ENCODE measurements at regions not wholly inside any gene's neighbourhood (a gene's known extent, or its start where the extent isn't known, plus 50 kb on each side); places are given as distances from the start of the nearest gene placed in this dataset.

- no peak for DNase-seq (ENCODE audit: low spot score)
Observed at GRCh38 chr14:98889836-98890185, 382.2 kb downstream of the BCL11B start.

DNA sequence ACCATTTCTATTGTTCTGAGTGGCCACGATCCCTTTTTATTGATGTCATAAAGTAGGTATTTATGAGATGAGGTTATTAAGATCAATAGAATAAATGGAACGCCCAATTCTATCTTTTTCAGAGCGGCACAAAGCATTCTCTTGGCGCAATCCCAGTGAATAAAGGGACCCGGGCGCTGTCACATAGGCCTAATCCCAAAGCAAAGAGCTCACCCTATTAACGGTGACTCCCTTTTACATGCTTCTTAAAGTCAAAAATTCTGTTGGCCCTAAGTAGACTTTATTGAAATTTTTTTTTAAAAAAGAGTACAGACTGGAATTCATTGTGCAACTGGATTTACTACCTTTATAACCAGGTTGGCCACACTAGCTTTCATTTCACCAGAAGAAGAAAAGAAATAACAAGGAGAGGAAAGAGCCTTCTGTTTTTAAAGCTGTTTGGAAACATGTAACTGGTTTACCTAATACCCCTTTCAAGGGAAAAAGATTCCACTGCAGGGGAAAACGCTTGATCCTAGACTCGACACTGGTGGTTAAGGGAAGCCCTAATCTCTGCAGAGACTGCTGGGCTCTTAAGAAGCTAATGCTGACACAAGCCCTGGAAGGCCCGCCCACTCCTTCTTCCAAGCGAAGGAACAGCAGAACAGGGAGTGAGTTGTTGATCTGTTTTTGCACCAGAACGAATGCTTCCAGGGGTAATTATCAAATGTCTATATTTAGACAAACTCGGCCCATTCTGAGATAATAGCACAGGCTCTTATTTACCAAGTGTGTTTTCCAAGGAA is 381.2 kb downstream of the BCL11B start:
- no peak for DNase-seq (ENCODE audit: low spot score)

DNA sequence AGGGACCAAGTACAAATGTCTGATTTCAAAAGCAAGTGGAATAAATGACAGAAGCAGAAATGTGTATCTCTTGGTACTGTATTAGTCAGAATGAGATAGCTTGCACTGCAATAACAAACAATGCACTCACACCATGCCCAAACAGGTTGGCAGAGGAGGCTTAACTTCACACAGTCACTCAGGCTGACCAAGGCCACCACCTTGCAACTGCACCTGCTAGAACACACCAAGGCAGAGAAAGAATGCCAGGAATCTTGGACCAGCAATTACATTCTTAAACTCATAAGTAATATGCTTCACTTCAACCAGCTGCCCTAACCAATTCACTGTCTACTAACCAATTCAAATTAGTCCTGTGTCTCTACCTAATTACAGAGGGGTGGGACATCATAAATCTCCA is 378.3 kb downstream of the BCL11B start:
- DNase-seq (ENCODE audit: low spot score) = no peak

DNA sequence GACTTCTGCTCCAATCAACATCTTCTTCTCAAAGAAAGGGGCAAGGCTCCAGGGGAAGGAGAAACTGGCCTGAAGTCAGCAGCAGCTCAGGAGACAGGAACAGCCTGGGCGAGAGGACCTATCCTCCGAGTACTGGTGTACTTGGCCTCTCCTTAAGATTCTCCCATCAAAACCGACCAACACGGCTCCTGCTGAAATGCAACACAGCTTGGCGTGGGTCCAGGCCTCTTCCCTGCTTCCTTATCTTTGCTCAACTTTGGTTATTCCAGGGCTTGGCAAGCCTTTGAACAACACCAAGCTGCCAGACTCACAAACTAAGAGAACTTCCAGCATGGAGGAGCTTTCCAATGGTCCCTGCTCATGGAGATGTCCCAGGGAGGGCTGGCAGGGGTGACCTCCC is 377.4 kb downstream of the BCL11B start:
- no peak for DNase-seq (ENCODE audit: low spot score)

GRCh38 chr14:98896449-98896848 is 375.5 kb downstream of the BCL11B start:
- DNase-seq (ENCODE audit: low spot score) = no peak

DNA sequence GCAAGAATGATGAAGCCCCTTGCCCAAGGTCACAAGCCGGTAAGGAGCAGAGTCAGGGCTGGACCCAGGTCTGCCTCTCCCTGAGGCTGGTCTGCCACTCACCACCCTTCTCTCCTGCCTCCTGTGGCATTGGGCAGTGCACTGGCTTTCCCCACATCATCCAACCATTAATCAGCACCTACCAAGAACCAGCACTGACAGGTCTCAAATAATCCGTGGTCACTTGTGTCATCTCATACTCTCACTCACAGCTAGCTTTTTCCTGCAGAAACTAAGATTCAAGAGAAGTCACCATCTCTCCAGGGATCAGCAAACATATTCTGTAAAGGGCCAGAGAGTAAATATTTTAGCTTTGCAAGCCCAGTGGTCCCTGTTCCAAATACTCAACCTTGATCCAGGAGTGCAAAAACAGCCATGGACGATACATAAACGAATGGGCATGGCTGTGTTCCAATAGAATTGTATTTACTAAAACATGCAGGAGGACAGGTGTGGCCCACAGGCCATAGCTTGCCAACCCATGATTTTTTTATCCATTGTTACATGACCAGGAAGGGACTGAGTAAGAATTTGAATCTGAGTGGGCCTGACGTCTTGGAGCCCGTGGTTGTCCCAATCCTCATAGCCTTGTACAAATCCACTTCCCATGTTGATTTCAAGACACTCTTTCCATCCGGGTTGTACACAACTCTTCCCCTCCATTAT is 374.2 kb downstream of the BCL11B start:
- DNase-seq (ENCODE audit: low spot score) = no peak

DNA sequence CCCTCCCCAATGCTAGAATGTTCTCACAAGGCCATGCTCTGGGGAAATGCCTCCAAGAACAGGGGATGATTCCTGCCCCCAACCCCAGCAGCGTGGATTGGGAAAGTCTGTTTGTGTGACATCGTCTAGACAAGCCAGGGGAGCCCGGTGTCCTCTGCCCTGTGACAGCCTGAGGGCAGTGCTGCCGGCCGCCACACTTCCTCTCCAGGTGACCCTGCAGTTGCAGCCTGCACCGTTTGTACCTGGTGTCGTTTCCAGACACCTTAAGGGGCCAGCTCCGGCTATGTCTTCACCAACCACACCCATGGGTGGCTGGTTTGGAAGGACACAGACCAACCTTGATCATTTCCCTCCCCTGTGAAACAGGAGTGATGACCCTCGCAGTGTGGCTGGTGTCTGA is 372.6 kb downstream of the BCL11B start:
- no peak for DNase-seq (ENCODE audit: low spot score)

DNA sequence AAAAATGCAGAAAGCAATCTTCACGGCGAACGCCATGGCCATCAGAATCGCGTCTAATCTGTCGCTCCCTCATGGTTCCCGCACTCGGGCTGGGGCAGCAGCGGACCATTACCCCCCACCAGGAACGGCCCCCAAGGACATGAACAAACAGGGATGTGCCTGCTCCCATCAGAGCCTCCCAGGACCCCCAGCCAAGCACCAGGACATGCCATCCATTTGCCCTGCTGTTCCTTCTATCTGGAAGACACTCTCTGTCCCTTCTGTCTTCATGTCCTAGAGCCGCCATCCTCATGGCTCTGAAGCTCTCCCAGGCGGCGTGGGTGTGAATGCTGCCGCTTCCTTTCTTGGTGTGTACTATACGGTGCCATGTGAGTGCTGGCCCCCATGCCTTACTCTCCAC is 371.8 kb downstream of the BCL11B start:
- DNase-seq (ENCODE audit: low spot score) = no peak

DNA sequence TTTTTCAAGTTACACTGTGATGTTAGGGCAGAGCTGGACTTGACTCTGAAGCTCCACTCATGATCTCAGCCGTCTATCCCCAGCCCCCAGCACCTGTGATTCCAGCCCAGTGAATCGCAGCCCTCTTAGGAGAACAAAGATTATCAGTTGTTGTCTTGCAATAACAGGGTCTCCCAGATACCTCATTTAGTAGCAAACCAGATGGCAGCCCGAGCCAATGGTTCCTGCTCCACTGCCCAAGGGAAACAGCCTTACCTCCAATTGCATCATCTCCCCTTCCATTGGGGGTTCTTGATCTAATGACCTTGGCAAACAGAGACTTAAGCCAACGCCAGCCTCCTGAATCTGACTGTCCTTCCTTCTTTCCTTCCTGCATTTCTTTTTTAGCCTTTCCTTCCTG is 371.2 kb downstream of the BCL11B start:
- no peak for DNase-seq (ENCODE audit: low spot score)

DNA sequence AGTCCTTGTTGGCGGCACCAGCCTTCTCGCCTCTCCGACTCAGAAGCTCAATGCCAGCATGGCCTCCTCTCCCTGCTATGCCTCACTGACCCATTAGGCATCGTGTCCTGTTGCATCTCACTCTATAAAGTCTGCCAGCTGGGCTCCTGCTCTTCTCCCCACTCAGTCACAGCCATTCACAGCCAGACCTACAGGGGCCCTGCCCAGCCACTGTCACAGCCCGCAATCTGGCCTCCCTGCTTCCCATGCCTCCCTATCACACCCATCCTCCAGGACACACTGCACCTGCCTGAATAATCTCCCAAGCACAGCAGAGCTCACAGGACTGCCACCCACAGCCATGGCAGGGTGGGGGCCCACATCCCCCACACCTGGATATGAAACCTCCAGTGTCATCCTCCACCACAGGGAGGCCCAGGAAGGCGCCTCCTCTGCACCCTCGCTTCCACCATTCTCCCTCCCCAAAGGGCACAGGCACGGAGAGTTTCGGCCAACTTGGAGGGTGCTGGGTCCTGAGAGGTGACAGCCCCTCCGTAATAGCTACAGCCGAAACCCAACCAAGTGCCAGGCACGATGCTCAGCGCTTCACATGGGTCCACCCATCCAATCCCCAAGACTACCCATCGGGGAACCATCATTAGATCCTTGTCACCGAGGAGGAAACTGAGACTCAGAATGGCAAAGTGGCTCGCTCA is 370.3 kb downstream of the BCL11B start:
- no peak for DNase-seq (ENCODE audit: low spot score)

GRCh38 chr14:98903371-98903770 is 368.6 kb downstream of the BCL11B start:
- no peak for DNase-seq (ENCODE audit: low spot score)

- DNase-seq (ENCODE audit: low spot score) = no peak
Observed at GRCh38 chr14:98904677-98905076, 367.3 kb downstream of the BCL11B start.

DNA sequence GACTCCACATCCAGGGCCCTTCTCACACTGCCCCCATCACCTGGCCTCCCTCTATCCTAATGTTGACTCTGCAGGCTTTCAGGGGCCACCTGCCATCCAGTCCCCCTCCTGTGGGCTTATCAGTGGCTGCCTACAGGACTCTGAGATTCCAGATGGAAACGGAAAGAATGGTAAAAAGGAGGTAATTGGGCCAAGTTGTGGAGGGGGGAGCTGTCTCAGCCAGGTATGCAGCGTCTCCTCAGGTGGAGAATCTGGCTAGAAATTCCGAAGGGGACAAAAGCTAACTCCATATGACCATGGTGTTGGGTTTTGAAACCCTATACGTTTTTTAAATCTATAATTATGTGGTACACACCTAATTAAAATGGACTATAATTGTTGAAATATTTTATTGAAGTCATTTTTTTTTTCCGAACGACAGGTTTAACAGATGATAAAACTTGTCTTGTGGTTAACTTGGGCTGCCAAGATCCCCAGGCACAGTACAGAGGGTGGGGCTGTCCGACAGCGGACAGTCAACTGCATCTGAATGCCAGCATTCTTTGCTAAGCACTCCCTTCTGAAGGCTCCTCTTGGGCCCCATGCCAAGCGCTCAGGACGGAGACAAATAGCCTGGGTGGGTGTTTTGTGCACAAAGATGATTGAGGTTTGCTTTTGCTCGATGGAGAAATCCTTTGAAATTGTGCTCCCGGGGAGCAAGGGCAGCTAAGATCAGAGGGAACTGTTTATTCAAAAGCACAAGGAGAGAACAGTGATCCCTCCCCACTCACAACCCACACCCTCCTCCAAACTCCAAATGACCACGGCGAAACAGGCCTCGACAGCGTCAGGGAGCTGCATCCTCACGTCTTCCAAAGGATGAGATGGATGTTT is 365.6 kb downstream of the BCL11B start:
- DNase-seq (ENCODE audit: low spot score) = peak; percentile 83

GRCh38 chr14:98907271-98907670 is 364.7 kb downstream of the BCL11B start:
- DNase-seq (ENCODE audit: low spot score) = no peak

- no peak for DNase-seq (ENCODE audit: low spot score)
Observed at GRCh38 chr14:98908050-98908449, 363.9 kb downstream of the BCL11B start.

DNA sequence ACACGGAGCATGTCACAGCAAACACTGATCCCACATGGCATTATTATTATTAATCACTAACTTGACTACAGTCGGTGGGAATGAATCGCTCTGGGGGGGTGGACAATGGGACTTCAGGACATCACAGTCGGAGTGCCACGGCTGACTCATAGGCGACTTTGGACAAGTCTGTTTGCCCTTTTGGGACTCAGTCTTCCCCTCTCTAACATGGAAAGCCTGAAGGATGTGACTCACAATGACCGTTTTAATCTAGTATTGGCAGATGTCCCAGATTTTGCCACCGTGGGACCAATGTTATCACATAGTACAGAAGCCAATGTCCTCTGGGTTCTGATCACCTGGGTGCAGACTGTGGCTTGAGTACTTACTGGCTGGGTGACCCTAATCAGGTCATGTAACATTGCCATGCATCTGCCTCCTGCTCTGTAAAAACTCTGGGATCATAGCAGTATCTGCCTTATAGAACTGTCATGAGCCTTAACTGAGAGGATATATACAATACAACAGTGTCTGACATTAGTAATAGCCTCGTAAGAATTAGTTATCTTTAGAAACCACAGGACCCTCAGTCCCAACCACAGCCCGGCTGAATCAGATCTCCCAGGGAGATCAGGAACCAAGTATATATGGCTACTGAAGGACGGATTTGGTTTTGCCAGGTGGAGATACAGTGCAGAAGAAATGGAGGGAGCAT is 362.6 kb downstream of the BCL11B start:
- peak; percentile 40 for DNase-seq (ENCODE audit: low spot score)

- DNase-seq (ENCODE audit: low spot score) = no peak
Observed at GRCh38 chr14:98910061-98910460, 361.9 kb downstream of the BCL11B start.

DNA sequence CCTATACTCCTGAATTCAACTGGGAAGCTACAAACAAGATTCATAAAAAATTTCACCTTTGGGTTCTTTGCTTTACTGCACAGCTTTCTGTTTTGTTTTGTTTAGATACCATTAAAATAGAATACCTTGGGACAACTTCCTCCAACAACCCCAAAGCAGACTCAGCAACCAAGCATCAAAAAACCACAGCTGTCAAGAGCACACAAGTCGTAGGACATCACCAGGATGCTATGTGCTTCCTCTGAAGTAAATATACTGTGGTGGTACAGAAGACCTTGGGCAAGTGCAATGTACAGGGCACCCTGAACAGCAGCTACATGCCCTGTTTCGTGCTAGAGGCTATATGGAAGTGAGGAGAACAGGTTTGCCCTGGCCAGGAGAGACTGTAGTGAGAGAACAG is 359.3 kb downstream of the BCL11B start:
- DNase-seq (ENCODE audit: low spot score) = no peak

DNA sequence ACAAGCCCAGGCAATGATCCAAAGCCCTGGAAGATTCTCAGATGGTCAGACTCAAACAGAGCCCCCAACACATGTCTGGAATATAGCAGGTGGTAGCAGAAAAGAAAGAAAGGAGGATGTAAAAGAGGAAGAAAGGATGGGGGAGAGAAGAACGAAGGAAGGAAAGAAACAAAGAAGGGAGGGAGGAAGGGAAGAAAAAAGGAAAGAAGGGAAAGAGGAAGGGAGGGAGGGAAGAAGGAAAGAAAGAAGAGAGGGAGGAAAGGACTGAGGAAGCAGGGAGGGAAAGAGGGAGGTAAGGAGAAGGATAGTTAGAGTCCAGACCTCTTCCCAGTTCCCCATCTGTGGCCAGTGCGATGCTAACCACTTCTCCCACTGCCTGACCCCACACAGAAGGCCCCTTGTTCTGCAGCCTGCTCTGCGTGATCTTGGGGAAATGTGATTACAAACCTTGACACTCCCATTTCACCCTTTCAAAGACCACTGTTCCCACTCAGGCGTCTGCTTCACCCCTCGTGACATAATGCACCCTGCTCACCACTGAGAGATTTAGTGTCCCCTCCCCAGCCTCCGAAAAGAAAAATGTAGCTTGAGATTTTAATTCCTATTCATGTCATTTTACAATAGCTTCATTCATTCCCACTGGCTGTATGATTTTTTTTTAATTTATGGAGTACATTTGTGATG is 357.9 kb downstream of the BCL11B start:
- peak; percentile 74 for DNase-seq (ENCODE audit: low spot score)

GRCh38 chr14:98914942-98915341 is 357.1 kb downstream of the BCL11B start:
- no peak for DNase-seq (ENCODE audit: low spot score)

DNA sequence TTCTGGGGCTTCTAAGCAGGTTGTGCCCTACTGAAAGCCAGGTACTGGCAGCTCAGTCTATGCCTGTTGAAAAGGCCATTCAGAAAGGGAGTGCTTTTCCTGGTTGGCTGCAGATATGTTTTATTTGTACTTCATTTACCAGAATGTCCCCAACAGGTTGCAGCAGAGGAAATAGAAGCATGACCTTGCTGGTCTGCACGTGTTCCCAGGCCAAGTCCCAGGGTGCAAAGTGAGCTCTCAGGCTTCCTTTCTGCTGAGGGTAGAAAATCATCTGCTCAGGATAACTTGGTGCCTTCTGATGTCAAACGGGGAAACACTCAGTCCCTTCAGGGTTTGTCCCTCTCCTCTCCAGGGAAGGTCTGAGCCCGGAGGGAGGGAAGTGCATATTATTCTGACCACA is 356.4 kb downstream of the BCL11B start:
- DNase-seq (ENCODE audit: low spot score) = no peak
